GM12878 (cell line): ENCODE measurements at regions not wholly inside any gene's neighbourhood (a gene's known extent, or its start where the extent isn't known, plus 50 kb on each side); places are given as distances from the start of the nearest gene placed in this dataset.

Source experiments
- ATAC-seq: fragments of 200-7000 bp; cut with Tn5 transposase; 3 replicates; pipeline ENCODE4 v1.9.1; 2020; ENCODE audit warnings: mild to moderate bottlenecking, moderate library complexity
- BruUV-seq: library from RNA; stranded (reverse); fragments of 400-500 nt; replicated peaks from 2 replicates; lab custom pipeline; 2021; lab: Mats Ljungman, UMichigan
- CTCF ChIA-PET: fragments of 300-600 bp; sonication (Branson Sonifier 250); formaldehyde crosslinking; extraction: SDS; loops from one replicate; lab custom pipeline; 2021; ENCODE audit warnings: inconsistent platforms; lab: Yijun Ruan, JAX
- POLR2A ChIA-PET: fragments of 350-600 bp; formaldehyde crosslinking; extraction: SDS; loops from one replicate; lab custom pipeline; 2021; ENCODE audit warnings: inconsistent platforms; lab: Charles Lee
- RAD21 ChIA-PET: fragments of 300-600 bp; sonication (Branson Sonifier 250); formaldehyde crosslinking; loops from one replicate; lab custom pipeline; 2023; ENCODE audit warnings: antibody characterized with exemption; ENCODE audit not compliant: unreplicated experiment; lab: Charles Lee
- SMC1A ChIA-PET: fragments of 300-600 bp; sonication (Branson Sonifier 250); formaldehyde crosslinking; loops from one replicate; lab custom pipeline; 2023; ENCODE audit not compliant: unreplicated experiment, uncharacterized antibody; lab: Charles Lee
- DNase-seq: peaks from one replicate; pipeline ENCODE4 v3.0.0-alpha.2; 2011; ENCODE audit warnings: low read depth, low spot score
- FAIRE-seq: peaks from 3 replicates; lab custom pipeline; 2011; peaks lifted over from hg19 to GRCh38; lab: Jason Lieb, UNC
- H2AFZ ChIP-seq: 2 replicates; pipeline ENCODE4 v1.6.0; 2011; ENCODE audit warnings: low read depth, low read length, control low read depth; ENCODE audit not compliant: control insufficient read depth
- H3K27ac ChIP-seq: 2 replicates; pipeline ENCODE4 v1.5.1; 2011; ENCODE audit warnings: control low read depth; ENCODE audit not compliant: control insufficient read depth, insufficient read depth
- H3K27me3 ChIP-seq, 2 experiments: replicated peaks in 1 of 2; 2 replicates each; pipeline versions ENCODE4 v1.6.0 to v1.6.1; 2011; ENCODE audit warnings: low read length in 1 of 2; ENCODE audit not compliant: control insufficient read depth in 2 of 2, insufficient read depth in 2 of 2
- H3K36me3 ChIP-seq, 2 experiments: 2 replicates each; pipeline ENCODE4 v1.5.1; 2011; ENCODE audit warnings: low read length in 1 of 2; ENCODE audit not compliant: control insufficient read depth in 2 of 2, insufficient read depth in 2 of 2
- H3K4me1 ChIP-seq: 2 replicates; pipeline ENCODE4 v1.6.1; 2011; ENCODE audit warnings: mild to moderate bottlenecking, low read length, moderate library complexity, mixed read lengths; ENCODE audit not compliant: control insufficient read depth, insufficient read depth
- H3K4me2 ChIP-seq: 2 replicates; pipeline ENCODE4 v1.6.0; 2011; ENCODE audit warnings: control low read depth; ENCODE audit not compliant: control insufficient read depth, insufficient read depth
- H3K4me3 ChIP-seq: fragments of 200-600 bp; sonication (generic); 2 replicates; pipeline ENCODE4 v1.5.1; 2016
- H3K79me2 ChIP-seq: 2 replicates; pipeline ENCODE4 v1.6.0; 2011; ENCODE audit warnings: low read length; ENCODE audit not compliant: control insufficient read depth, insufficient read depth
- H3K9ac ChIP-seq: 2 replicates; pipeline ENCODE4 v1.8.0; 2011; ENCODE audit warnings: low read length, control low read depth, mixed read lengths; ENCODE audit not compliant: control insufficient read depth, insufficient read depth
- H3K9me3 ChIP-seq: replicated peaks from 3 replicates; pipeline ENCODE4 v1.5.1; 2011; ENCODE audit warnings: mild to moderate bottlenecking, low read length; ENCODE audit not compliant: control insufficient read depth, insufficient read depth
- H4K20me1 ChIP-seq: 2 replicates; pipeline ENCODE4 v1.6.0; 2011; ENCODE audit not compliant: control insufficient read depth, insufficient read depth
- BACH1 ChIP-seq: fragments of 450-650 bp; IDR thresholded peaks from 2 replicates; pipeline ENCODE4 v1.6.1; 2017; ENCODE audit warnings: mild to moderate bottlenecking, borderline replicate concordance
- BCL11A ChIP-seq: IDR thresholded peaks from 2 replicates; pipeline ENCODE4 v1.6.1; 2011; ENCODE audit warnings: low read depth, low read length
- CEBPB ChIP-seq, 2 experiments: fragments of 150-350 bp in 1 of 2; IDR thresholded peaks; 2 replicates each; pipeline ENCODE4 v1.6.1; 2012 to 2014; ENCODE audit warnings: low read depth in 2 of 2, low read length in 2 of 2, borderline replicate concordance in 1 of 2, inconsistent platforms in 1 of 2
- EP300 ChIP-seq, 2 experiments: fragments of 150-350 bp in 1 of 2; IDR thresholded peaks; 2 replicates each; pipeline ENCODE4 v1.6.1; 2011 to 2012; ENCODE audit warnings: low read depth in 2 of 2, low read length in 2 of 2, borderline replicate concordance in 1 of 2, improper control_type of control experiment in 1 of 2, inconsistent platforms in 1 of 2; ENCODE audit not compliant: control insufficient read depth in 1 of 2
- HDAC6 ChIP-seq: fragments of 200-600 bp; sonication (generic); IDR thresholded peaks from one replicate; pipeline ENCODE4 v1.8.0; 2017; ENCODE audit warnings: antibody characterized with exemption; ENCODE audit not compliant: unreplicated experiment
- MXI1 ChIP-seq: fragments of 150-350 bp; IDR thresholded peaks from 2 replicates; pipeline ENCODE4 v1.6.1; 2011; ENCODE audit warnings: low read depth, mild to moderate bottlenecking, inconsistent platforms, low read length, improper control_type of control experiment
- POLR2AphosphoS5 ChIP-seq: IDR thresholded peaks from 2 replicates; pipeline ENCODE4 v1.6.1; 2011; ENCODE audit warnings: mild to moderate bottlenecking, low read length, inconsistent platforms
- RFX5 ChIP-seq: IDR thresholded peaks from 2 replicates; pipeline ENCODE4 v1.6.1; 2011; ENCODE audit warnings: low read depth, low read length, improper control_type of control experiment
- TCF3 ChIP-seq: IDR thresholded peaks from 2 replicates; pipeline ENCODE4 v1.6.1; 2012; ENCODE audit warnings: low read depth, mild to moderate bottlenecking, low read length, borderline replicate concordance; ENCODE audit not compliant: insufficient read depth
- WGBS: methylation state at CpG from one replicate; pipeline ENCODE4 v1.1.6; 2016; ENCODE audit warnings: low lambda C conversion rate; ENCODE audit not compliant: insufficient replicate concordance, insufficient coverage; ENCODE audit errors: missing lambda C conversion rate; 5-methylcytosine and 5-hydroxymethylcytosine counted together
- in situ Hi-C: fragments of 300-500 bp; cut with MboI; formaldehyde crosslinking; loops from 9 replicates; pipeline ENCODE4 v1.14.3; 2018; ENCODE audit warnings: mixed read lengths
- intact Hi-C: fragments of 100-400 bp; cut with micrococcal nuclease; formaldehyde crosslinking; loops from one replicate; pipeline ENCODE4 v1.14.2; 2022; ENCODE audit not compliant: unreplicated experiment
- TF ChIP-seq, protein P1 (sequence below): fragments of 150-350 bp; IDR thresholded peaks from 2 replicates; pipeline ENCODE4 v1.6.1; 2016; ENCODE audit warnings: low read depth, low read length
- TF ChIP-seq, protein P2 (sequence below): fragments of 450-650 bp; IDR thresholded peaks from 2 replicates; pipeline ENCODE4 v1.6.1; 2016; ENCODE audit warnings: mild to moderate bottlenecking
- TF ChIP-seq, protein P3 (sequence below): IDR thresholded peaks from 2 replicates; pipeline ENCODE4 v1.6.1; 2012; ENCODE audit warnings: low read length, inconsistent platforms
- TF ChIP-seq, protein P4 (sequence below): fragments of 450-650 bp; IDR thresholded peaks from 2 replicates; pipeline ENCODE4 v1.6.1; 2017; ENCODE audit warnings: antibody characterized with exemption, mild to moderate bottlenecking, moderate library complexity

DNA sequence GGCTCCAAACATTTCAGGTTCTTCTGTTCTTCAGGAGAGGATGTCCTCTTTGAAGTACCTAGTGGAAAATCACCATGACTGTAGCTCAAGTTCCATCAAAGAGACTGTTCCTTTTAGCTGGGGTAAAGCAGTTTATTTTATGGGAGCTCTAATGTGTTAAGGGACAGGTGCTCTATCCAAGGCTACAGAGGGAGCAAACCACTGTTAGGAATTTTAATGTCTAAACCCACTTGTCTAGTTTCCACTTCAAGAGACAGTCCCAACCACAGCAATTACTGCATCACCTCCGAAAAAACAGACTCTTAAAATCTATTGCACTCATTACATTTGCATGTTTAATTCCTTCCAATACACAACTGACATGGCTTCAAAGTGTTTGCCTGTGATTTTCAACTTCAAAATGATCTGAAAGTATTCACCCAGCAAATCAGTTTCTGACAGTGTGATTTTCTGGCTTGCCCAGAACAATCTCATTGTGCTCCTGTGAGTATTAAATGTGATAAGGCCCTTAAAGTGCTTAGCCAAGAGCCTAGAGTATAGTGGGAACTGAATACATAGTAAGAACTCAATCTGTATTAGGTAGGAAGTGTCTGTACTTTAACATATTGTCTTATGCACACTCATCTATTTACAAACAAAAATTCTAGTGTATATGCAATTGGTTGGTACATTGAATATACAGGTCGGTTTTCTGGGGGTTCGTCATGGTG lies 266.5 kb upstream of the CCDC54 start:
- H3K9me3 ChIP-seq: no peaks in the 10 kb centered on the region
- no peaks in the 10 kb centered on the region for H4K20me1 ChIP-seq
- H3K4me2 ChIP-seq: no peak overlapping the region
- ChIA-PET POLR2A (no interaction called here), SMC1A (no interaction called here), RAD21 (no interaction called here), CTCF (no interaction called here)
- no peak overlapping the region for H3K9ac ChIP-seq
- DNase-seq (no peak), ATAC-seq (no peak), FAIRE-seq (no peak)
- 0% methylated on average over 3 of the region's 3 CpGs for WGBS
- H3K27me3 ChIP-seq: no peaks in the 10 kb centered on the region
- H3K4me3 ChIP-seq: no peak overlapping the region
- no peaks in the 10 kb centered on the region for H3K36me3 ChIP-seq
- intact Hi-C loops: no loop called here
- H3K79me2 ChIP-seq: no peaks in the 10 kb centered on the region
- in situ Hi-C loops: no loop called here
- no peak overlapping the region for H3K27ac ChIP-seq
- H2AFZ ChIP-seq: no peak overlapping the region
- no TSS peak for BruUV-seq
- H3K4me1 ChIP-seq: no peaks in the 10 kb centered on the region
- TF ChIP-seq BACH1: no peak
- TF ChIP-seq TCF3: no peak
- TF ChIP-seq, protein P1, sequence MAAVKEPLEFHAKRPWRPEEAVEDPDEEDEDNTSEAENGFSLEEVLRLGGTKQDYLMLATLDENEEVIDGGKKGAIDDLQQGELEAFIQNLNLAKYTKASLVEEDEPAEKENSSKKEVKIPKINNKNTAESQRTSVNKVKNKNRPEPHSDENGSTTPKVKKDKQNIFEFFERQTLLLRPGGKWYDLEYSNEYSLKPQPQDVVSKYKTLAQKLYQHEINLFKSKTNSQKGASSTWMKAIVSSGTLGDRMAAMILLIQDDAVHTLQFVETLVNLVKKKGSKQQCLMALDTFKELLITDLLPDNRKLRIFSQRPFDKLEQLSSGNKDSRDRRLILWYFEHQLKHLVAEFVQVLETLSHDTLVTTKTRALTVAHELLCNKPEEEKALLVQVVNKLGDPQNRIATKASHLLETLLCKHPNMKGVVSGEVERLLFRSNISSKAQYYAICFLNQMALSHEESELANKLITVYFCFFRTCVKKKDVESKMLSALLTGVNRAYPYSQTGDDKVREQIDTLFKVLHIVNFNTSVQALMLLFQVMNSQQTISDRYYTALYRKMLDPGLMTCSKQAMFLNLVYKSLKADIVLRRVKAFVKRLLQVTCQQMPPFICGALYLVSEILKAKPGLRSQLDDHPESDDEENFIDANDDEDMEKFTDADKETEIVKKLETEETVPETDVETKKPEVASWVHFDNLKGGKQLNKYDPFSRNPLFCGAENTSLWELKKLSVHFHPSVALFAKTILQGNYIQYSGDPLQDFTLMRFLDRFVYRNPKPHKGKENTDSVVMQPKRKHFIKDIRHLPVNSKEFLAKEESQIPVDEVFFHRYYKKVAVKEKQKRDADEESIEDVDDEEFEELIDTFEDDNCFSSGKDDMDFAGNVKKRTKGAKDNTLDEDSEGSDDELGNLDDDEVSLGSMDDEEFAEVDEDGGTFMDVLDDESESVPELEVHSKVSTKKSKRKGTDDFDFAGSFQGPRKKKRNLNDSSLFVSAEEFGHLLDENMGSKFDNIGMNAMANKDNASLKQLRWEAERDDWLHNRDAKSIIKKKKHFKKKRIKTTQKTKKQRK: no peak
- TF ChIP-seq POLR2AphosphoS5: no peak
- TF ChIP-seq, protein P2, sequence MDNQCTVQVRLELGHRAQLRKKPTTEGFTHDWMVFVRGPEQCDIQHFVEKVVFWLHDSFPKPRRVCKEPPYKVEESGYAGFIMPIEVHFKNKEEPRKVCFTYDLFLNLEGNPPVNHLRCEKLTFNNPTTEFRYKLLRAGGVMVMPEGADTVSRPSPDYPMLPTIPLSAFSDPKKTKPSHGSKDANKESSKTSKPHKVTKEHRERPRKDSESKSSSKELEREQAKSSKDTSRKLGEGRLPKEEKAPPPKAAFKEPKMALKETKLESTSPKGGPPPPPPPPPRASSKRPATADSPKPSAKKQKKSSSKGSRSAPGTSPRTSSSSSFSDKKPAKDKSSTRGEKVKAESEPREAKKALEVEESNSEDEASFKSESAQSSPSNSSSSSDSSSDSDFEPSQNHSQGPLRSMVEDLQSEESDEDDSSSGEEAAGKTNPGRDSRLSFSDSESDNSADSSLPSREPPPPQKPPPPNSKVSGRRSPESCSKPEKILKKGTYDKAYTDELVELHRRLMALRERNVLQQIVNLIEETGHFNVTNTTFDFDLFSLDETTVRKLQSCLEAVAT: no peak
- TF ChIP-seq, protein P3, sequence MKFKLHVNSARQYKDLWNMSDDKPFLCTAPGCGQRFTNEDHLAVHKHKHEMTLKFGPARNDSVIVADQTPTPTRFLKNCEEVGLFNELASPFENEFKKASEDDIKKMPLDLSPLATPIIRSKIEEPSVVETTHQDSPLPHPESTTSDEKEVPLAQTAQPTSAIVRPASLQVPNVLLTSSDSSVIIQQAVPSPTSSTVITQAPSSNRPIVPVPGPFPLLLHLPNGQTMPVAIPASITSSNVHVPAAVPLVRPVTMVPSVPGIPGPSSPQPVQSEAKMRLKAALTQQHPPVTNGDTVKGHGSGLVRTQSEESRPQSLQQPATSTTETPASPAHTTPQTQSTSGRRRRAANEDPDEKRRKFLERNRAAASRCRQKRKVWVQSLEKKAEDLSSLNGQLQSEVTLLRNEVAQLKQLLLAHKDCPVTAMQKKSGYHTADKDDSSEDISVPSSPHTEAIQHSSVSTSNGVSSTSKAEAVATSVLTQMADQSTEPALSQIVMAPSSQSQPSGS: no peak
- TF ChIP-seq MXI1: no peak
- no peak for TF ChIP-seq HDAC6
- TF ChIP-seq, protein P4, sequence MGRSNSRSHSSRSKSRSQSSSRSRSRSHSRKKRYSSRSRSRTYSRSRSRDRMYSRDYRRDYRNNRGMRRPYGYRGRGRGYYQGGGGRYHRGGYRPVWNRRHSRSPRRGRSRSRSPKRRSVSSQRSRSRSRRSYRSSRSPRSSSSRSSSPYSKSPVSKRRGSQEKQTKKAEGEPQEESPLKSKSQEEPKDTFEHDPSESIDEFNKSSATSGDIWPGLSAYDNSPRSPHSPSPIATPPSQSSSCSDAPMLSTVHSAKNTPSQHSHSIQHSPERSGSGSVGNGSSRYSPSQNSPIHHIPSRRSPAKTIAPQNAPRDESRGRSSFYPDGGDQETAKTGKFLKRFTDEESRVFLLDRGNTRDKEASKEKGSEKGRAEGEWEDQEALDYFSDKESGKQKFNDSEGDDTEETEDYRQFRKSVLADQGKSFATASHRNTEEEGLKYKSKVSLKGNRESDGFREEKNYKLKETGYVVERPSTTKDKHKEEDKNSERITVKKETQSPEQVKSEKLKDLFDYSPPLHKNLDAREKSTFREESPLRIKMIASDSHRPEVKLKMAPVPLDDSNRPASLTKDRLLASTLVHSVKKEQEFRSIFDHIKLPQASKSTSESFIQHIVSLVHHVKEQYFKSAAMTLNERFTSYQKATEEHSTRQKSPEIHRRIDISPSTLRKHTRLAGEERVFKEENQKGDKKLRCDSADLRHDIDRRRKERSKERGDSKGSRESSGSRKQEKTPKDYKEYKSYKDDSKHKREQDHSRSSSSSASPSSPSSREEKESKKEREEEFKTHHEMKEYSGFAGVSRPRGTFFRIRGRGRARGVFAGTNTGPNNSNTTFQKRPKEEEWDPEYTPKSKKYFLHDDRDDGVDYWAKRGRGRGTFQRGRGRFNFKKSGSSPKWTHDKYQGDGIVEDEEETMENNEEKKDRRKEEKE: no peak
- no peak for TF ChIP-seq CEBPB (IDR thresholded peaks at IDR 0.05; ENCODE audit: borderline replicate concordance in 1 of 2, low read depth in 2 of 2, low read length in 2 of 2)
- no peak for TF ChIP-seq RFX5
- no peak for TF ChIP-seq BCL11A
- TF ChIP-seq EP300 (IDR thresholded peaks at IDR 0.05; ENCODE audit: borderline replicate concordance in 1 of 2, control insufficient read depth in 1 of 2, low read depth in 2 of 2, low read length in 2 of 2): no peak
